ENCODE measurements at regions not wholly inside any gene's neighbourhood (a gene's known extent, or its start where the extent isn't known, plus 50 kb on each side); places are given as distances from the start of the nearest gene placed in this dataset.

GRCh38 chr5:14986413-14986812 lies 114.8 kb upstream of the ANKH start:
- no peak overlapping the region for H3K4me3 ChIP-seq (ENCODE audit: low read length)
- TF ChIP-seq CTCF (conservative IDR thresholded peaks at IDR 0.05; ENCODE audit: low read length), result no peak
- DNase-seq (ENCODE audit: low read depth), result no peak

- no peak for TF ChIP-seq CTCF (conservative IDR thresholded peaks at IDR 0.05; ENCODE audit: low read length)
- DNase-seq (ENCODE audit: low read depth), result no peak
- no peak overlapping the region for H3K4me3 ChIP-seq (ENCODE audit: low read length)
Measured at GRCh38 chr5:14983666-14984441, 112.3 kb upstream of the ANKH start.

- H3K4me3 ChIP-seq (ENCODE audit: low read length), result no peak overlapping the region
- no peak for TF ChIP-seq CTCF (conservative IDR thresholded peaks at IDR 0.05; ENCODE audit: low read length)
Measured at GRCh38 chr5:14980698-14981097, 109.1 kb upstream of the ANKH start.

GRCh38 chr5:14977058-14977685 lies 105.6 kb upstream of the ANKH start:
- TF ChIP-seq CTCF (conservative IDR thresholded peaks at IDR 0.05; ENCODE audit: low read length), result no peak
- DNase-seq (ENCODE audit: low read depth), result no peak
- no peak overlapping the region for H3K4me3 ChIP-seq (ENCODE audit: low read length)

More at GRCh38 chr5:14980698-14981097, 109.1 kb upstream of the ANKH start:
- no peak for DNase-seq (ENCODE audit: low read depth)

DNA sequence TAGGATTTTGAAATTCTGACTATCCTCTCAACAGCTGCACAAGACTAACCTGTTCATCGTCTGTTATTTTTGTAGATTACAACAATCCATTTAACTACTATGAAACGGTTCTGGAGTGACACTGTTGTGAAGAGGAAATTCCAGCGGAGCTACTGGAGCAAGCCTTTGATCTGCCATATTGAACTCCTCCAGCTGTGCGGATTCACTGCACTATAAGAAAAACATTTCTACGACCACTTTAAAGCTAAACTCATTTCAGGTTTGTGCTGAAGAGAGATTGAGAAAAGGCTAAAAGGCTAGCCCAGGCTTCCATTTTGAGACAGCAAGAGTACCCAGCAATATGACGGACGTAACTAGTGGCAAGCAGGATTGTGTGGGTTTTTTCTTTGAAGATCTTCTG lies 104.9 kb upstream of the ANKH start:
- no peak for TF ChIP-seq CTCF (conservative IDR thresholded peaks at IDR 0.05; ENCODE audit: low read length)
- DNase-seq (ENCODE audit: low read depth), result no peak
- H3K4me3 ChIP-seq (ENCODE audit: low read length), result no peak overlapping the region

- TF ChIP-seq CTCF (conservative IDR thresholded peaks at IDR 0.05; ENCODE audit: low read length), result no peak
- no peak for DNase-seq (ENCODE audit: low read depth)
- H3K4me3 ChIP-seq (ENCODE audit: low read length), result no peak overlapping the region
Measured at GRCh38 chr5:14971873-14972272, 100.3 kb upstream of the ANKH start.

DNA sequence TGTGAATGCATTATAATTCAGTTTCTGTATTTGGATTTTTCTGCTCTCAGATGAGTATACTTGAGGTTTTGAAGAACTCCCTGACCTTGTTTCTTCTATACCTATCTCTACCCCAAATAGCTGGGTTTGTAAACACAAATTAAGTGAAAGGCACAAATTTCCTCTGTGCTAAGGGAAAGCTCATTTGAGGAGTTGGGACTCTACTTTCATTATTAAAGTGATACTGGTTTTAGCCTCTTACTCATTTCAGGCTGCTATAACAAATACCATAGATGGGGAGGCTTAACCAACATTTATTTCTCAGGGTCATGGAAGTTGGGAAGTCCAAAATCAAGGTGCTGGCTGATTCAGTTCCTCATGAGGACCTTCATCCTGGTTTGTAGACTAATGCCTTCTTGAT lies 97.2 kb upstream of the ANKH start:
- no peak for TF ChIP-seq CTCF (conservative IDR thresholded peaks at IDR 0.05; ENCODE audit: low read length)
- no peak for DNase-seq (ENCODE audit: low read depth)
- H3K4me3 ChIP-seq (ENCODE audit: low read length), result no peak overlapping the region

Data from AG10803 (cell line).